Neural cell (in vitro differentiated cells): ENCODE measurements at regions not wholly inside any gene's neighbourhood (a gene's known extent, or its start where the extent isn't known, plus 50 kb on each side); places are given as distances from the start of the nearest gene placed in this dataset.

ENCODE experiments used
- EP300 ChIP-seq: fragments of 450-650 bp; conservative IDR thresholded peaks from 2 replicates; pipeline ENCODE4 v1.6.1; 2014; ENCODE audit warnings: antibody characterized with exemption, mild to moderate bottlenecking, moderate library complexity; ENCODE audit not compliant: poor library complexity, severe bottlenecking
- POLR2AphosphoS5 ChIP-seq: IDR thresholded peaks from 2 replicates; pipeline ENCODE4 v1.6.1; 2012
- REST ChIP-seq: IDR thresholded peaks from 2 replicates; pipeline ENCODE4 v1.6.1; 2012; ENCODE audit warnings: borderline replicate concordance
- TF ChIP-seq, protein P1 (sequence below): fragments of 450-650 bp; IDR thresholded peaks from 2 replicates; pipeline ENCODE4 v1.5.1; 2014; ENCODE audit warnings: antibody characterized with exemption, mild to moderate bottlenecking, moderate library complexity; ENCODE audit not compliant: poor library complexity, severe bottlenecking

DNA sequence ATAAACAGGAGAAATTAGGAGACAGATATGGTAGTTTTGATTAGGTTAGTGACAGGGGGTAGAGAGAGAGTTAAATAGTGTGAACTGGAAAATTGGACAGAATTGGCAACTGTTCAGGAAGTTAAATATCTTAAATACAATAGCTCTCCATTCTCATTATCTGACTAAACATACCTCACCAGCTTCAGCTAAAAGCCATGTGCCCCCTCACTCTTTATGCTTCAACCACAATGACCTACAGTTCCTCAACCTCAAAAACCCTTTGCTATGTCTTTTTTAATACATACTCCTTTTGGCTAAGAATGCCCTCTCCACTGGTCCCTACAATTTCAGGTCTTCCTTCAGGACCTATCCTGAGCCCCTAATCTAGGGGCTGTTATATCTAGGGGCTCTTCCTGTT, 740.2 kb upstream of the ZEB2 start:
- TF ChIP-seq POLR2AphosphoS5, result no peak
- no peak for TF ChIP-seq REST
- TF ChIP-seq EP300, result no peak
- TF ChIP-seq, protein P1, sequence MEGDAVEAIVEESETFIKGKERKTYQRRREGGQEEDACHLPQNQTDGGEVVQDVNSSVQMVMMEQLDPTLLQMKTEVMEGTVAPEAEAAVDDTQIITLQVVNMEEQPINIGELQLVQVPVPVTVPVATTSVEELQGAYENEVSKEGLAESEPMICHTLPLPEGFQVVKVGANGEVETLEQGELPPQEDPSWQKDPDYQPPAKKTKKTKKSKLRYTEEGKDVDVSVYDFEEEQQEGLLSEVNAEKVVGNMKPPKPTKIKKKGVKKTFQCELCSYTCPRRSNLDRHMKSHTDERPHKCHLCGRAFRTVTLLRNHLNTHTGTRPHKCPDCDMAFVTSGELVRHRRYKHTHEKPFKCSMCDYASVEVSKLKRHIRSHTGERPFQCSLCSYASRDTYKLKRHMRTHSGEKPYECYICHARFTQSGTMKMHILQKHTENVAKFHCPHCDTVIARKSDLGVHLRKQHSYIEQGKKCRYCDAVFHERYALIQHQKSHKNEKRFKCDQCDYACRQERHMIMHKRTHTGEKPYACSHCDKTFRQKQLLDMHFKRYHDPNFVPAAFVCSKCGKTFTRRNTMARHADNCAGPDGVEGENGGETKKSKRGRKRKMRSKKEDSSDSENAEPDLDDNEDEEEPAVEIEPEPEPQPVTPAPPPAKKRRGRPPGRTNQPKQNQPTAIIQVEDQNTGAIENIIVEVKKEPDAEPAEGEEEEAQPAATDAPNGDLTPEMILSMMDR, result no peak
